HG02798 (cell line): ENCODE measurements at regions not wholly inside any gene's neighbourhood (a gene's known extent, or its start where the extent isn't known, plus 50 kb on each side); places are given as distances from the start of the nearest gene placed in this dataset.

Source experiments
- ATAC-seq: cut with Tn5 transposase; IDR thresholded peaks from one replicate; pipeline ENCODE4 v1.9.1; 2021; ENCODE audit warnings: mild to moderate bottlenecking; ENCODE audit not compliant: unreplicated experiment, poor library complexity

GRCh38 chr4:142960867-142961644 is 115.0 kb upstream of the INPP4B start:
- no peak for ATAC-seq

- no peak for ATAC-seq
These were observed 115.8 kb upstream of the INPP4B start for GRCh38 chr4:142961866-142962265.

GRCh38 chr4:142974328-142974727 is 128.2 kb upstream of the INPP4B start:
- ATAC-seq = no peak

- no peak for ATAC-seq
These were observed 129.5 kb upstream of the INPP4B start for GRCh38 chr4:142975618-142976017.

GRCh38 chr4:142976482-142976881 is 130.4 kb upstream of the INPP4B start:
- no peak for ATAC-seq

- no peak for ATAC-seq
These were observed 131.1 kb upstream of the INPP4B start for GRCh38 chr4:142977182-142977581.

- ATAC-seq = no peak
These were observed 137.0 kb upstream of the INPP4B start for GRCh38 chr4:142983065-142983464.

GRCh38 chr4:142983589-142983988 is 137.5 kb upstream of the INPP4B start:
- no peak for ATAC-seq

GRCh38 chr4:142984871-142985585 is 138.9 kb upstream of the INPP4B start:
- no peak for ATAC-seq

- no peak for ATAC-seq
These were observed 168.5 kb upstream of the USP38 start for GRCh38 chr4:143016171-143016570.

GRCh38 chr4:143017210-143017609 is 167.5 kb upstream of the USP38 start:
- ATAC-seq = no peak

- no peak for ATAC-seq
These were observed 165.4 kb upstream of the USP38 start for GRCh38 chr4:143019351-143019750.

- peak; percentile 78 for ATAC-seq
These were observed 163.3 kb upstream of the USP38 start for GRCh38 chr4:143021384-143021783.

- ATAC-seq = no peak
These were observed 161.3 kb upstream of the USP38 start for GRCh38 chr4:143023239-143023918.

GRCh38 chr4:143025081-143025704 is 159.5 kb upstream of the USP38 start:
- ATAC-seq = peak; percentile 57

- ATAC-seq = no peak
These were observed 158.1 kb upstream of the USP38 start for GRCh38 chr4:143026459-143027170.

- ATAC-seq = no peak
These were observed 149.1 kb upstream of the USP38 start for GRCh38 chr4:143035661-143036060.

GRCh38 chr4:143036443-143036842 is 148.3 kb upstream of the USP38 start:
- ATAC-seq = no peak

- no peak for ATAC-seq
These were observed 138.3 kb upstream of the USP38 start for GRCh38 chr4:143046454-143046853.

- ATAC-seq = no peak
These were observed 137.8 kb upstream of the USP38 start for GRCh38 chr4:143046906-143047305.
